ENCODE measurements at regions not wholly inside any gene's neighbourhood (a gene's known extent, or its start where the extent isn't known, plus 50 kb on each side); places are given as distances from the start of the nearest gene placed in this dataset.

DNA sequence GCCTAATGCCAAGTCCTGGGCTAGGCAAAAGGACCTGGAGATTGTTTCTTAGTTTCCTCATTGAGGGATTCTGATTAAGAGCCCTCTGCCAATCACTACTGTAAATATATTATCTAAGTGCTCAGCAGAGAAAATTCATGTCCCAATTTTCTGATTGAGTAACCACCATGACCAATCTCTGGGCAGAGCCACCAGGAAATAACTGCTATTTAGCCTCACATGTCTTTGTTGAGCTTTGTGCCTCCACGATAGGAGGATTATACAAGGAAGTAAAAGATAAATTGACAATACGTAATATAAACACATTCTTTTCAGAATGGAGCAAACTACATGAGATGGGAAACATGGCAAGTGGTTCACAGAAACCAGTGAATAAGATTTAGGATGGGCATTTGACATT lies 396.1 kb upstream of the PAPPA start:
- TF ChIP-seq CEBPB (IDR thresholded peaks at IDR 0.05) (no peak), POLR2A (IDR thresholded peaks at IDR 0.05; ENCODE audit: low read length) (no peak), TP53 (CRISPR knock-in tag; IDR thresholded peaks at IDR 0.05) (no peak), RNF2 (IDR thresholded peaks at IDR 0.05; ENCODE audit: borderline replicate concordance, low read depth) (no peak)
- TF ChIP-seq, protein P1, sequence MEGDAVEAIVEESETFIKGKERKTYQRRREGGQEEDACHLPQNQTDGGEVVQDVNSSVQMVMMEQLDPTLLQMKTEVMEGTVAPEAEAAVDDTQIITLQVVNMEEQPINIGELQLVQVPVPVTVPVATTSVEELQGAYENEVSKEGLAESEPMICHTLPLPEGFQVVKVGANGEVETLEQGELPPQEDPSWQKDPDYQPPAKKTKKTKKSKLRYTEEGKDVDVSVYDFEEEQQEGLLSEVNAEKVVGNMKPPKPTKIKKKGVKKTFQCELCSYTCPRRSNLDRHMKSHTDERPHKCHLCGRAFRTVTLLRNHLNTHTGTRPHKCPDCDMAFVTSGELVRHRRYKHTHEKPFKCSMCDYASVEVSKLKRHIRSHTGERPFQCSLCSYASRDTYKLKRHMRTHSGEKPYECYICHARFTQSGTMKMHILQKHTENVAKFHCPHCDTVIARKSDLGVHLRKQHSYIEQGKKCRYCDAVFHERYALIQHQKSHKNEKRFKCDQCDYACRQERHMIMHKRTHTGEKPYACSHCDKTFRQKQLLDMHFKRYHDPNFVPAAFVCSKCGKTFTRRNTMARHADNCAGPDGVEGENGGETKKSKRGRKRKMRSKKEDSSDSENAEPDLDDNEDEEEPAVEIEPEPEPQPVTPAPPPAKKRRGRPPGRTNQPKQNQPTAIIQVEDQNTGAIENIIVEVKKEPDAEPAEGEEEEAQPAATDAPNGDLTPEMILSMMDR (IDR thresholded peaks at IDR 0.05): no peak
- TF ChIP-seq, protein P2, sequence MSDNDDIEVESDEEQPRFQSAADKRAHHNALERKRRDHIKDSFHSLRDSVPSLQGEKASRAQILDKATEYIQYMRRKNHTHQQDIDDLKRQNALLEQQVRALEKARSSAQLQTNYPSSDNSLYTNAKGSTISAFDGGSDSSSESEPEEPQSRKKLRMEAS (IDR thresholded peaks at IDR 0.05): no peak
- TF ChIP-seq, protein P3, sequence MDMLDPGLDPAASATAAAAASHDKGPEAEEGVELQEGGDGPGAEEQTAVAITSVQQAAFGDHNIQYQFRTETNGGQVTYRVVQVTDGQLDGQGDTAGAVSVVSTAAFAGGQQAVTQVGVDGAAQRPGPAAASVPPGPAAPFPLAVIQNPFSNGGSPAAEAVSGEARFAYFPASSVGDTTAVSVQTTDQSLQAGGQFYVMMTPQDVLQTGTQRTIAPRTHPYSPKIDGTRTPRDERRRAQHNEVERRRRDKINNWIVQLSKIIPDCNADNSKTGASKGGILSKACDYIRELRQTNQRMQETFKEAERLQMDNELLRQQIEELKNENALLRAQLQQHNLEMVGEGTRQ (IDR thresholded peaks at IDR 0.05): no peak
- TF ChIP-seq, protein P4, sequence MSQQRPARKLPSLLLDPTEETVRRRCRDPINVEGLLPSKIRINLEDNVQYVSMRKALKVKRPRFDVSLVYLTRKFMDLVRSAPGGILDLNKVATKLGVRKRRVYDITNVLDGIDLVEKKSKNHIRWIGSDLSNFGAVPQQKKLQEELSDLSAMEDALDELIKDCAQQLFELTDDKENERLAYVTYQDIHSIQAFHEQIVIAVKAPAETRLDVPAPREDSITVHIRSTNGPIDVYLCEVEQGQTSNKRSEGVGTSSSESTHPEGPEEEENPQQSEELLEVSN (IDR thresholded peaks at IDR 0.05; ENCODE audit: borderline replicate concordance, low read depth): no peak
